GM12878 (cell line): ENCODE measurements at regions not wholly inside any gene's neighbourhood (a gene's known extent, or its start where the extent isn't known, plus 50 kb on each side); places are given as distances from the start of the nearest gene placed in this dataset.

ENCODE experiments used
- CHD4 ChIP-seq: fragments of 200-600 bp; sonication (generic); IDR thresholded peaks from 2 replicates; pipeline ENCODE4 v1.6.1; 2016; ENCODE audit warnings: mild to moderate bottlenecking
- CTCF ChIP-seq, 3 experiments: IDR thresholded peaks in 2 of 3; conservative IDR thresholded peaks in 1 of 3; 2 replicates each; pipeline ENCODE4 v1.5.1; 2011; ENCODE audit warnings: low read depth in 3 of 3, low read length in 3 of 3, mild to moderate bottlenecking in 3 of 3, control low read depth in 2 of 3, moderate library complexity in 2 of 3, inconsistent platforms in 1 of 3, mixed read lengths in 1 of 3; ENCODE audit not compliant: control insufficient read depth in 2 of 3, insufficient read depth in 1 of 3; ENCODE audit errors: extremely low read depth in 1 of 3
- CUX1 ChIP-seq: IDR thresholded peaks from 2 replicates; pipeline ENCODE4 v1.6.1; 2012; ENCODE audit warnings: improper control_type of control experiment, low read depth, low read length; ENCODE audit not compliant: insufficient replicate concordance
- NR2C2 ChIP-seq: IDR thresholded peaks from 2 replicates; pipeline ENCODE4 v1.6.1; 2011; ENCODE audit warnings: borderline replicate concordance, low read depth; ENCODE audit not compliant: control insufficient read depth, insufficient read length
- PKNOX1 ChIP-seq: fragments of 450-650 bp; IDR thresholded peaks from 2 replicates; pipeline ENCODE4 v1.6.1; 2016; ENCODE audit warnings: mild to moderate bottlenecking
- TAF1 ChIP-seq: IDR thresholded peaks from 2 replicates; pipeline ENCODE4 v1.6.1; 2011; ENCODE audit warnings: mild to moderate bottlenecking, low read depth, low read length, borderline replicate concordance
- ZSCAN29 ChIP-seq: fragments of 450-650 bp; IDR thresholded peaks from 2 replicates; pipeline ENCODE4 v1.6.1; 2017; ENCODE audit warnings: mild to moderate bottlenecking, moderate library complexity
- TF ChIP-seq, protein P1 (sequence below): fragments of 450-650 bp; IDR thresholded peaks from 2 replicates; pipeline ENCODE4 v1.6.1; 2018; ENCODE audit warnings: mild to moderate bottlenecking, low read depth, moderate library complexity; ENCODE audit not compliant: partially characterized antibody

DNA sequence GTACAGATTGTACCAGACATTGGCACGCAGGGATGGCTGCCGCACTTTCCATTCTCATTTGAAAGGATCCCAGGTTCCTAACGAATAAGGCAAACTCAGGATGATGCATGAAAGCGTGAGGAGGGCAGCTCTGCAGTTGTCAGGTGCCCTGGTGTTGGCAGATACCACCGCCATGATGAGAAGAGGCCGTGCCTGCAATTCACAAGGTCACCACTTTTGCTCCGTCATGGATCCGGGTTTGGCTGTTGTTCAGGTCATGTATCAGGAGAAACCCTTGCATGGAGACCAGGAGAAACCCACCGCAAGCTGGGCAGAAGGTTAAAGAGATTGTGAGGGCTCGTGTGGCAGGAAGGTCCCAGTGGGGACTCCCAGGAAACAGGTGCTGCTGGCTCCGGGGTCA is 233.2 kb downstream of the KLF6 start (continued):
- no peak for TF ChIP-seq PKNOX1
- TF ChIP-seq, protein P1, sequence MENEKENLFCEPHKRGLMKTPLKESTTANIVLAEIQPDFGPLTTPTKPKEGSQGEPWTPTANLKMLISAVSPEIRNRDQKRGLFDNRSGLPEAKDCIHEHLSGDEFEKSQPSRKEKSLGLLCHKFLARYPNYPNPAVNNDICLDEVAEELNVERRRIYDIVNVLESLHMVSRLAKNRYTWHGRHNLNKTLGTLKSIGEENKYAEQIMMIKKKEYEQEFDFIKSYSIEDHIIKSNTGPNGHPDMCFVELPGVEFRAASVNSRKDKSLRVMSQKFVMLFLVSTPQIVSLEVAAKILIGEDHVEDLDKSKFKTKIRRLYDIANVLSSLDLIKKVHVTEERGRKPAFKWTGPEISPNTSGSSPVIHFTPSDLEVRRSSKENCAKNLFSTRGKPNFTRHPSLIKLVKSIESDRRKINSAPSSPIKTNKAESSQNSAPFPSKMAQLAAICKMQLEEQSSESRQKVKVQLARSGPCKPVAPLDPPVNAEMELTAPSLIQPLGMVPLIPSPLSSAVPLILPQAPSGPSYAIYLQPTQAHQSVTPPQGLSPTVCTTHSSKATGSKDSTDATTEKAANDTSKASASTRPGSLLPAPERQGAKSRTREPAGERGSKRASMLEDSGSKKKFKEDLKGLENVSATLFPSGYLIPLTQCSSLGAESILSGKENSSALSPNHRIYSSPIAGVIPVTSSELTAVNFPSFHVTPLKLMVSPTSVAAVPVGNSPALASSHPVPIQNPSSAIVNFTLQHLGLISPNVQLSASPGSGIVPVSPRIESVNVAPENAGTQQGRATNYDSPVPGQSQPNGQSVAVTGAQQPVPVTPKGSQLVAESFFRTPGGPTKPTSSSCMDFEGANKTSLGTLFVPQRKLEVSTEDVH: no peak
- no peak for TF ChIP-seq CTCF (IDR thresholded peaks at IDR 0.05 in 2 of 3, conservative IDR thresholded peaks at IDR 0.05 in 1 of 3; ENCODE audit: control insufficient read depth in 2 of 3, extremely low read depth in 1 of 3, insufficient read depth in 1 of 3, low read depth in 3 of 3, low read length in 3 of 3)
- TF ChIP-seq CHD4: no peak
- no peak for TF ChIP-seq CUX1
- no peak for TF ChIP-seq TAF1
- TF ChIP-seq NR2C2: no peak
- TF ChIP-seq ZSCAN29: no peak
- TF ChIP-seq, all 136 proteins: peak for 0
